SU-DHL-6 (cell line): ENCODE measurements at regions not wholly inside any gene's neighbourhood (a gene's known extent, or its start where the extent isn't known, plus 50 kb on each side); places are given as distances from the start of the nearest gene placed in this dataset.

ENCODE experiments used
- CTCF ChIP-seq: fragments of 200-600 bp; sonication (generic); IDR thresholded peaks from one replicate; pipeline ENCODE4 v1.5.1; 2017; ENCODE audit warnings: antibody characterized with exemption, mild to moderate bottlenecking, low read length, moderate library complexity; ENCODE audit not compliant: insufficient read depth, poor library complexity, severe bottlenecking
- EZH2phosphoT487 ChIP-seq: fragments of 200-600 bp; sonication (generic), shearing (Covaris generic); conservative IDR thresholded peaks from 2 replicates; pipeline ENCODE4 v1.6.1; 2018; ENCODE audit warnings: mild to moderate bottlenecking, antibody characterized with exemption, low read length, moderate library complexity, mixed read lengths

GRCh38 chr6:55977959-55978665 is 102.7 kb upstream of the BMP5 start:
- TF ChIP-seq CTCF (no peak), EZH2phosphoT487 (no peak)
